GOT3 (cell line): ENCODE measurements at regions not wholly inside any gene's neighbourhood (a gene's known extent, or its start where the extent isn't known, plus 50 kb on each side); places are given as distances from the start of the nearest gene placed in this dataset.

Source experiments
- DNase-seq: peaks from one replicate; lab custom pipeline; 2025; ENCODE audit warnings: mixed read lengths; lab: John Stamatoyannopoulos, UW

DNA sequence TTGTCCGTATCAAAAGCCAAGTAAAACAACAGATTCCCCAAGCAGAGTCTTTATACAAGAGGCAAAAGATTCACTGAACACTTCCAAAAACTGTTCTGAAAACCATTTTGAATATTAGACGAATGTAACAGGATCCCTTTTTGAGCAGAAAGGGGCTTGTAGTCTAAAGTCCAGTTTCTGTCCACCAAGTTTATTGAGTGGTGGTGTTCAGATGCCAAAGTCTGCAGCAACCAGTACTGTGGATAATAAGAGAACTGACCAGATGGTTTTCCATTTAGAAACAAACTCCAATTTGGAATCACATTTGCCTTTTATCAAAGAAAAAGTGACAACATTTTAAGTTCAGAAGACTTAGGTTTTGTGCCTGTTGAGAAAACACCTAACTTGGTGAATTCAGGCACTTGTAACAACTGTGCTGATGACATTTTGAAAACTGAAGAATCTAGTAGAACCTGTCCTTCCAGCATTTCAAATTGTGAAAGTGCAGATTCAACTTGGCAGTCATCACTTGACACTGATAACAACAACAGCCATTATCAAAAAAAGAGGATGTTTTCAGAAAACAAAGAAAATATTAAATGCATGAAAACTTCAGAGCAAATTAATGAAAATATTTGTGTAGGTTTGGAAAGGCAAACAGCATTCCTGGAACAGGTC lies 217.1 kb downstream of the CSNK2A3 start:
- DNase-seq: no peak

DNA sequence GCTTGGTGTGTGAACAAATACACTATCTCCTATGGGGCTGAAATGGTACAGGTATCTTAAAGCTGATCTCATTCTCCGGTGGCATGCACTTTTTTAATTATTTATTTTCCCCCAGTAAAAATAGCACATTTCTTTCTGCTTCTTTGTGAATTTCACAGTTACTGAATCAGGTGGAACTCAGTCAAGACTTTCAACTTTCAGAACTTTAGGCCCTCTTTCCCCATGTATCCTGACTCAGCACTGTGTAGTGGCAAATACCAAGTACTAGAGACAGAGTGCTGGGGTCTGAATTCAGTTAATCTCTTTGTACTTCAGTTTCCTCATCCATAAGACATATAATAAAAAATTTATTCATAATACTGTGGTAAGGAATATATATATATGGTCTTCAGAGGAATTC lies 223.9 kb downstream of the CSNK2A3 start:
- DNase-seq: no peak

DNA sequence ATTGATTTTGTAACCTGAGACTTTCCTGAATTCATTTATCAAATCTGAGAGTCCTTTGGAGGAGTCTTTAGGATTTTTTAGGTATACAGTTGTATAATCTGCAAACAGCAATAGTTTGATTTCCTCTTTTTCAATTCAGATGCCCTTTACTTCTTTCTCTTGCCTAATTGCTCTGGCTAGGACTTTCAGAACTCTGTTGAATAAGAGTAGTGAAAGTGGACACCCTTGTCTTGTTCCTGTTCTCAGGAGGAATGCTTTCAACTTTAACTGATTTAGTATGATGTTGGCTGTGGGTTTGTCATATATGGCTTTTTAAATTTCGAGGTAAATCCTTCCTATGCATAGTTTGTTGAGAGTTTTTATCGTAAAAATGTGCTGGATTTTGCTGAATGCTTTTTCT lies 227.4 kb downstream of the CSNK2A3 start:
- DNase-seq: no peak

DNA sequence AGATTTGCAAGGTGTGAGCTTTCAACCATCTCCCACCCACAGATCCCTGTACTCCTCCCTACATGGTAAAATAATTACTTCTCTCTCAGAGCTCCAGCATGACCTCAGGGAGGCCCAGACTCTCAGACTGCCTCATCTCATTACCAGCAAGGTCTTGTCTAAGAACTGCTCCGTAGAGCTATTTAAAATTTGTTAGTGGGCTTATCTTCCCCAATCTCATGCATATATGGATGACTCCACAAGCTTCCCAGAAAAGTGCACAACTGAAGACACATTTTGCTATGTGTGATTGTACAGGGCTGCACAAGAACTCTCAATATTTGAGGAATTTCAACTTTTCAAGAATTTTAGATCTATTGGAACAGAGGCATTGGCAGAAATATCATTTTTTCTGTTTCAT lies 230.3 kb downstream of the CSNK2A3 start:
- DNase-seq: no peak

DNA sequence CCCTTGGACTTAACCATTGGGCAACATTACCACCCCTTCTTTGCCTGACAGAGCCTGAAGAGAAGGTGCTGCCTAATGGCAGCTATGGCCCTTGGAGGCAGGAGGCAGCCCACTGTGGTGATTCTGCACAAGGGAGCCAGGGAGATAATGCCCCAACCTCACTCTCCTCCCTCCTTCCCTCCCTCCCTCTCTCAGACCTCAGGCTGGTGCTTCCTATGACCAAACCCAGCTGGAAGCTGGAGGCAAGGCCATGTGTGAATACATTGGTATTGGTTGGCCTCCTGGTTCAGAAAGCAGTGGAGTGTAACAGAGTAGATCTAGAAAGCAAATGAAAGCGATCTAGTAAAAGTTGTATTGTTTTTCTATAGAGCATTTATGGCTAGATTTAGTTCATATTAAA lies 233.1 kb downstream of the CSNK2A3 start:
- DNase-seq: no peak

DNA sequence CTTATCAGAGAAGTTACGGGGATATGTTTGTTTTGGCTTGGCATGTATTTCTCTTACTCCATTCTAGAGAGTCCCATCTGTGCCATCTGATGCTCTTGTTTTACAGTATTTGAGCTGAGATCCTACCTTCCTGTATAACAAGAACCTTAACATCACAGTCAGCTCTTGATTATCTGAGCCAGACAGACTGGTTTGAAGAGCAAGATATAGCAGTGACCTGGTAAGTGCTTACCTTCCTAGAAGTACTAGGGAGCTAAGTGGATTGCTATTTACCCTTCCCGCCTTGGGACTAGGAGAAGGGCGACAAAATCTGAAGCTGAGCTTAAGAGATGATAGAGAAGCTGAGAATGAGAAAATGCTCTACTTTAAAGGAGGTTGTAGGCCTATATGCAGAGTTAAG lies 235.3 kb downstream of the CSNK2A3 start:
- no peak for DNase-seq

DNA sequence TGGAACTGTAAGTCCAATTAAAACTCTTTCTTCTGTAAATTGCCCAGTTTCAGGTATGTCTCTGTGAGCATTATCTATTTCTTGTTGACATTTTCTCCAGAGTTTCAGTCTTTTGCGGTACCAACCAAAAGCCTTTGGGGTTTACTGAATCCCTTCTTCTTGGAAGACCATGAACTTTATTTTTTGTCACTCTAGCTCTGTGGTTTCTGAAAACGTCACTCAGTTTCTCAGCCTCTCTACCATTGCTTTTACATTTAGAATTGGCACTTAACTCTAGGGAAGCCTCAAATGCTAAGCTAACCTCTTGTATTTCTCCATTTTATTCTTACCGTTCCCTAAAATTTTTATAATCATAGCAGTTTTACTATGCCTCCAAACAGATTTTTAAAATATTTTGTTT lies 237.6 kb downstream of the CSNK2A3 start:
- DNase-seq: no peak

DNA sequence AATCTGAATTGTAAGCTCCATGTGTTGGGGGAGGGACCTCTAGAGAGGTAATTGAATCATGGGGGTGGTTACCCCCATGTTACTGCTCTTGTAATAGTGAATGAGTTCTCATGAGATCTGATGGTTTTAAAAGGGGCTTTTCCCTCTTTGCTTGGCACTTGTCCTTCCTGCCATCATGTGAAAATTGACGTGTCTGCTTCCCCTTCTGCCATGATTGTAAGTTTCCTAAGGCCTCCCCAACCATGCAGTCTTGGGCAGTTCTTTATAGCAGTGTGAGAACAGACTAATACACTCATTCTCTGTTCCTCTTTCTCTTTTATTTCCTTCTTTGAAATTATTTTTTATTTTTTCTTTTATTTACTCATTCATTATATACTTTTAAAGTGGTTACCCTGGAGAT lies 239.4 kb downstream of the CSNK2A3 start:
- no peak for DNase-seq

DNA sequence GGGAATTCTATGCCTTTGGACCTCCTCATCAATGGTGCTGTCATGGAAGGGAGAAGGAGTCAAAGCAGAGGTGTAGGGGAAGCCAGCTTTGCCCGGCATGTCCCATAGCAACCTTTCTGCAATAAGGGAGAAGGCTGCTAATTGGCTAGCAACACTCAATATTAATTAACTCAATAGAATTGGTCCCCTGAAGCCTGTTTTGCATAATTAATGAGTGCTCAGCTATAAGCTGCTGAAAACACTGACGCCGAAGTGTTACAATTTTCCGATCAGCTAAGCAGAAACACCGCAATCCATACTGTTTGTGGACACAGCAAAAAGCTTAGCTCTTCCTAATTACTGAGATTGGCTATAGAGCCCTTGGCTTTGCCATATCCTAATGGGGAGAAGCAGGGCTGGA lies 245.0 kb downstream of the CSNK2A3 start:
- DNase-seq: no peak

DNA sequence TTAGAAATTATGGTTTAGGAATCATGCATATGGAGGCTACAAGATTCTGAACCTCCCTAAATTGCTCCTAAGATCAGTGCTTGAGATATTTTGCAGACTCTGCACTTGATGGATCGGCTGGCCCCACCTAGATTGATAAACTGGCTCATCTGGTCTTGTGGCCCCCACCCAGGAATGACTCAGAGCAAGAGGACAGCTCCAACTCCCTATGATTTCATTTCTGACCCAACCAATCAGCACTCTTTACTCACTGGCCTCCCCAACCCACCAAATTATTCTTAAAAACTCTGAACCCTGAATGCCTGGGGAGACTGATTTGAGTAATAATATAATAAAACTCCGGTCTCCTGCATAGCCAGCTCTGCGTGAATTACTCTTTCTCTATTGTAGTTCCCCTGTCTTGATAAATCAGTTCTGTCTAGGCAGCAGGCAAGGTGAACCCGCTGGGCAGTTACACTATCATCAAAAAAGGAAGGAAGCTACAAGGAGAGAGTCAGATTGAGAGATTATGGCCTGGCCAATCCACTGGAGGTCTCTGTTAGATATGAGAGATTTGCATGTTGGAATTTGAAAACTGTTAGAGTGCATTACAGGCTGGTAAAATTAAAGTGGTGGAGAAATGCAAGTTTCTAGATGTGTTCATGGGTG lies 245.8 kb downstream of the CSNK2A3 start:
- no peak for DNase-seq

DNA sequence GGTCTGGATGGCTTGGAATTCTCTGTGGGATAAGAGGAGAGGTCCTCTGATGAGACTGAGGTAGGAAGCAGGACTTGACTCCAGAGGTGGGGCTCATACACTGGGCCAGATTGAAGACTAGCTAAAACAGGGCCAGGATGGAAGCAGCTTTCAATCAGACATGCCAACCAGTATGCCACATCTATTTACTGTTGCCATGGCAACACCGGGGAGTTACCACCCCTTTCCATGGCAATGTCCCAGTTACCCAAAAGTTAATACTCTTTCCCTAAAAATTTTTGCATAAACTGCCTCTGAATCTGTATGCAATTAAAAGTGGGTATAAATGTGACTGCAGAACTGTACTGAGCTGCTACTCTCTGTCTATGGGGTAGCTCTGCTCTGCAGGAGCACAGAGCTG lies 247.5 kb upstream of the ZBED5 start:
- no peak for DNase-seq

DNA sequence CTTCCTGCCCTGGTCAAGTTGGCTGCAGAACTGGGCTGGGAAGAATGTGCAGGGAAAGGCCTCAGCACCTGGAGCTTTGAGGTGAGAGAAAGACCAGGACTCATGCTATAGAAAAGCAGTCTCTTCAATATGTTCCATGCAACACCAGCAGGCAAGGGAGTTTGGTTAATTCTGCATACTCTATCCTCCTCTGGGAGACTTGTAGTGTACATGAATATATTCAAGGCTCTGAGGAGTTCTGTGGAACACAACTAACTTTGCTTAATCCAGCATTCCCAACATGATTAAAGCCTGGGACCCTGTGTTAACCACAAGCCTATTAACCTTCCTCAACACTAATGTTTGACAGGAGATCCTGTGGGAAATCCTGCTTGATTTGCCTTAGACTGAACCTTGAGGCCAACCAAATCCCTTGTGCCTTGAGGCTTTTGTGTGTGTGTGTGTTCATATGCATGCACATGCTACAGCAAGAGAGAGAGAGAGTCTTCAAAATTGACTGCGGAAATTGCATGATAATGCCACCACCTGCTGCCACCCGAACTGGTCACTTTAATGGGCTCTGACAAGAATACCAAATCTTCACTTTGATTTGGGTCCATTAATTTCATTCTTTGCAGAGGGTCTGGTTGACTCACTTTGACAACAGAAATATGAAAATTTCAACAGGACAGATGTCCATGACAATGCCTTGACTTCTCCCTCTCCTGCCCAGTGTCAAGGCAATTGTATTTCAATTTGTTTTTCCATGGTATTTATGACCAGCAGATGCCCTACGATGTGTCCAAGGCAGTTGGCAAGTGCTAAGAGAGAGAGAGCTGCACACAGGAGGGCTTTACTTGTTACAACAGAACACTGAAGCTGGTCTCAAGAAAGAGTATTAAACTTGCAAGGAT lies 238.2 kb upstream of the ZBED5 start:
- DNase-seq: no peak

DNA sequence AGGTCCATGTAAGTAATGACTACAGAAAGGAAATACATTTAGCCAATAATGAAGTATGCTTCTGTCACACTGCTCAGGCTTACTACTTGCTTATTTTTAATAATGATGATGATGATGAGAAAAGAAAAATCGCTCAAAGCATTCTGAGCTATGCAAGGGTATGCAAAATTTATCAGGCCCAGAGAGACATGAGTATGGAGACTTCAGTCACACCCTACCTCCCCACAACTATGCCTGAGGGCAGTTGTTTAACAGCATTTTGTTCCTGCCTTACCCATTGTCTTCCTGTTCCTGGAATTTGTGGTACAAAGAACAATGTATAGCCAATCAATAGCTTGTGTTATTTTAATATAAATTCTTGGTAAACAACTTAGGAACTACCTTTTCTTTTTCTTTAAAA lies 232.6 kb upstream of the ZBED5 start:
- DNase-seq: no peak

DNA sequence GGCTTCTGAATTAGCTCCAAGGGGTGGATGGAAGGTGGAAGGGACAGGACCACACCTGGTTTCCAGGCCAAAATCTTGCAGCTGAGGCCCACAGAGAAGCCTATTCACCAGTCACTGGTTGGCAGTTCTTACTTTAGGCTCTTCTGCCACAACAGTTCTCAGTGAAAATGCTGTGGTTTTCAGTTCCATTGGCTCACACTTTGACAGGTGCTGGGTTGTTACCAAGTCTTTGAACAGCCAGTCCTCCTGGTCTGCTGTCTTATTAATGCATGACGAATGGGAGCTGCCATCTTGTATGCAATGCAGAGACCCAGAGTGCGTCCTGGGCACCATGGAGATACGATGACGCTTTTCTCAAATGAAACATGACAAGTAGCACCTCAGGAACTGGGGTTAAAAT lies 232.0 kb upstream of the ZBED5 start:
- DNase-seq: no peak

DNA sequence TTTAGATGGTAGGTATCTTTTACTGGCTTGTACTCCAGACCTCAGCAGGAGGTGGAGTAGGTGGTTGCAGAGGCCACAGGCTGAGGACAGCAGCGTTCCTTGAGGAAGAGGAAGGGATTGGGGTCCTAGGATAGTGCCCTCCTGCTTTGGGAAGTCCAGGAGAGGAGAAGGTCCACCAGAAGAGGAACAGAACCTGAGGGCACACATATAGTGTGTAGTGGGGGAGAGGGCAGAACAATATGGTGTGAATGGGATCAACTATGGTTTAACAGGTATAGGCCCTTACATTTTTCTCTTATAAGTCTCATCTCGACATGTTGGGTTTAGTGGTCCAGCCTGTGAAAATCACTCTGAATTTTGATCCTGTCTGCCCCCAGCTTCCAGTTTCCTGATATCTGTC lies 229.1 kb upstream of the ZBED5 start:
- no peak for DNase-seq

DNA sequence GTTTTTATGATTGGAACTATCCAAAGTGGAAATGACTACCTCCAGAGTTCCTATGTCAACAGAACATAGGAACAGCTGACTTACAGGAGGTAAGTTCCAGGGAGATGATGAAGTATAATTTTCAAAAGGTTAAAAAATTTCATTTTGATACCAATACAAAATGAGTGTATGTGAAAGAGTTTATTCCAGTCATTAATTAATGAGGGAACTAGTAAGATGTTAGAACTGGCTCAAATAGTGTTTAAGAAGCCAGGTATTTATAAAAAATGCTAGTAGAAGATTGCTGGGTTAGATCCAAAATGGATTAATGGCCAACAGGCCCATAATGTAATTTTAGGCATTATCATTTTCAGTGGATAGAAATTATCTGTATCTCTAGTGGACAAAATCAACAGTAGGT lies 227.7 kb upstream of the ZBED5 start:
- DNase-seq: no peak

DNA sequence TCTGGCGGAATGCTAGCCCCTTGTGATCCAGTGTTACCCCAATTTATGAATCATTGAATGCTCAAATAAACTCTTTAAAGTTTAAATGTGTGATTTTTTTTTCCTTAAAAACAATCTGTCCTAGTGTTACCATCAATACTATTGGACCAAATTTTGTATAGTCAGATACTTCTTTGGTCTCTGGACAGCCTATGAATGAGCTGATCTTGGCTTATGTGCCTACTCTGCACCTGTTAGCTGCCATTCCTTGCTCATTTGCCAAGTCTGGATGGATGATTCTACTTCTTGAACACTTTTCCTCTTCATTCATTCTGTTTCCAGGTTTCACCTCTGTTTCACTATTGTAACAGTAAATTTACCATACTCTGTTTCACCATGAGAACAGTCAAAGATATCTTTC lies 226.5 kb upstream of the ZBED5 start:
- DNase-seq: no peak

DNA sequence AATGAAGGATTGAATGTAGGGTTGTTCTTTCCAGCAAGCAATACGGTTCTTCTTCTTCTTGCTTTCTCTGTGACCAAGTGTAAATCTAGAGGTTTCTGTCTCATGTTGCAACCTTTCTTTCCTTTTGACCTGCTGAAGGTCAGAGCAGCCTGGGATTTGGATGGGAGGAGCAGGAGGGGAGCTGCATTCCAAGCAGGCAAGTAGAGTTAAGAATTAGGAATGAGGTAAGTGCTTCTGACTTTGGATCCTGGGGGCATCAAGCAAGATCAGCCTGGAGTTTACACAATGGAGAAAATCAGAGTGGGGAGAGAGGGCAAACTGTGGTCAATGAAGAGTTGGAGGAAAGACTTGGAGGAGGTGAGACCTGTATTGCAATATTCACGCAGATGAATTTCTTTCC lies 225.6 kb upstream of the ZBED5 start:
- DNase-seq: no peak

DNA sequence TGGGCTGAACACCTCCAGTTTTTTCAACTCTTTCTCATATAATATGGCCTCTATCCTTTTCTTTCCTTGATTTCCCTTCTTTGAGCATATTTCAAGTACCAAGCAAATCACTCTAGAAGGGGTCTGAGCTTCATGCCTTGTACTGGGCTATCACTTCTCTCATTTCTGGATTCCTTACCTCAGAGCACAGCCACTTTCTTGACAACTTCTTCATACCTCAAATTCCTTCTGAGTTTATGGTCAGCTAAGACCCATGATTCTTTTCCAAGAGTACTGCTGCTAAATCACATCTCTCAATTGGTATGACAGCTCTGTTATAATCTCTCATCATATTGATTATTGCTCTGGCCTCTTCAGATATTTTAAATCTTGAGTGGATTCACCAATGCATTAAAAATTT lies 224.8 kb upstream of the ZBED5 start:
- DNase-seq: no peak

DNA sequence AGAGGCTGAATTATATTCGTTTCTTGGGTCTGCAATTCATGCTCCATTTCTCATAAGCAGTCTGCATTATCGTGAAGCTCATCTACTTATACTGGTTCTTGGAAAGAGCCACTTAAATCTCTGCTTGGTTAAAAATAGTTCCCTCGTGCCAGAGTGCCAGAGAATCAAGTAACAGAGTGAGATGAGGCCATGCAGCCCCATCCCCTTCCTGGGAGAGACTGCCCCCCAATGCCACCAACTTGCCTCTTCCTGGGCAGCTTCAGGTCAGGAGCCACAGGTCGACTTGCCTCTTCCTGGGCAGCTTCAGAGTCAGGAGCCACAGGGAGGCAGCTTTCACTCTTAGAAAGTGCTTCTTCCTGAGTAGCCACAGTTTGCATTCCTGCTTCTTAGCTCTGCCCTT lies 223.9 kb upstream of the ZBED5 start:
- no peak for DNase-seq

DNA sequence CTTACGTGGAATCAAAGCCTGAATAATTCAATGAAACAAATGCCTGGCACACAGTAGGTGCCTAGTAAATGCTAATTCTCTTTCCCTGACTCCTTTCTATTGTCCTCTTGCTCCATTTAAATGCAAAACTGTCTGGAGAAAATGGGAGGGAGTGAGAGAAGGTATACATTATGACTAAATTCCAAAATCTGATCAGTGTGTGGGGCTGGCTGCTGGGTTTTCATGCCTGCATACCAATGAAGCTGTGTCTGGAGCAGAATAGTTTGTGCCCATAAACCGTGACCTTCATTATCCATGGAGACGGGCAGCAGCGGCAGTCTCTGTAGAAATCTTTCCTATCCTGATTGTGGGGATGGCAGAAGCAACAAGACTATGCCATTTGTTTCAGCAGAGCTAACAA lies 223.4 kb upstream of the ZBED5 start:
- DNase-seq: no peak

DNA sequence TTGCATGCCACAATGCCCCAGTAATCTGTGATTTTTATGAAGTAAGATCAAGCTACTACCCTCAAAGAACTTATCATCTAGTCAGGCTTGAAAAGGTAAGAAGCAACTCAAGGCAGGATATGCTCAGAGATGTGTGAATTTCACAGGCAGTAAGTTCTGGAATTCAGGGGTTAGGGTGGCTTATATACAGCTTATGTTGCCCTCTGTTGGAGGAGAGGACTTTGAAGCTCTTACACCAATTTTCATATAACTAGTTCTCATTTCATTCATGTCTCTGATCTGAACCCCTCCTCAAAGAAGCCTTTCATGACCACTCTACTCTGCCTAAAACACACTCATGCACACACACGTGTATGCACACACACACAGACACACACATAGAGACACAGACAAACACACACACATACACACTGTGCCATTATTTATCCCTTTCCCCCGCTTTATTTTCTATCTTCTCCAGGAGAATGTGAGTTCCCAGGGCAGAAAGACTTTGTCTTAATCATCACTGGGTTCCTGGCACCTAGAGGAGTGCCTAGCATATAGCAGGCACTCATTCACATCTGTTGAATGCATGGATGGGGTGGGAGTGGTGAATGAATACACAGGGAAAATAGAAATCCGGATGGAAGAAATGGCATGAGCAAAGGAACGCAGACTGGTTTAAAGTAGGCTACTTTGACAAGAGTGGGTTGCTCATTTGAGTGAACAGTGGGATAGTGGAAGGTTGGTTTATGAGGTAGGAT lies 220.7 kb upstream of the ZBED5 start:
- no peak for DNase-seq

DNA sequence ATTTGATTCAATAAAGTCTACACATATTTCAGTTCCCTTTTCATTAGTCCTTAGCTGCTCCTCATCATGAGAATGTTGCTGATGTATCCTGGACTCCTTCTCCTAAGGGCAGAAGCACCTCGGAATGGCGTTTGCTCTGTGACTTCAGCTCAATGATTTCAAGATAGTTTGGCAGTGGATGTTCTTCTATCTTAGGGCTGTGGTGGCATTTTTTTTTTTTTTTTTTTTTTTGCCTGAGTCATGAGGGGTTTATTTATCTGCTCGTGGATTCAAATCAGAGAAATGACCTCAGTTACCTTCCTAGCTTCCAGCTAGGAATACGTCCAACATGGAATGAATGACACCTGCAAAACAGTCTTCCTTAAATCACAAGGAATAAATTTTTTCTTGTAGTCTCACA lies 220.0 kb upstream of the ZBED5 start:
- no peak for DNase-seq
